HFF-Myc (cell line): ENCODE measurements at regions not wholly inside any gene's neighbourhood (a gene's known extent, or its start where the extent isn't known, plus 50 kb on each side); places are given as distances from the start of the nearest gene placed in this dataset.
"Not testable (repeated sequence)": the region's sequence is repeated elsewhere in the genome, so short reads cannot be mapped to it uniquely, and the experiment has no call there.

Source experiments
- DNase-seq: peaks from one replicate; pipeline ENCODE4 v3.0.0-alpha.2; 2011; ENCODE audit warnings: low read depth; ENCODE audit errors: extremely low read depth
- H3K4me3 ChIP-seq: replicated peaks from 2 replicates; pipeline ENCODE4 v1.5.1; 2011; ENCODE audit warnings: low read depth, mild to moderate bottlenecking, control low read depth, low read length
- CTCF ChIP-seq: IDR thresholded peaks from 2 replicates; pipeline ENCODE4 v1.5.1; 2012; ENCODE audit warnings: mild to moderate bottlenecking, low read depth, low read length, control low read depth; ENCODE audit errors: missing control alignments

- no peak for DNase-seq
- H3K4me3 ChIP-seq = no peak overlapping the region
- TF ChIP-seq CTCF = no peak
These were observed 146.8 kb upstream of the NRIP1 start for GRCh38 chr21:15211491-15212133.

GRCh38 chr21:15212206-15212605 is 147.4 kb upstream of the NRIP1 start:
- H3K4me3 ChIP-seq = no peak overlapping the region
- DNase-seq = no peak
- TF ChIP-seq CTCF = no peak

GRCh38 chr21:15218476-15218875 is 153.7 kb upstream of the NRIP1 start:
- DNase-seq, H3K4me3 ChIP-seq: not testable (repeated sequence)

- TF ChIP-seq CTCF = no peak
- no peak overlapping the region for H3K4me3 ChIP-seq
- no peak for DNase-seq
These were observed 154.2 kb upstream of the NRIP1 start for GRCh38 chr21:15219039-15219438.

GRCh38 chr21:15219894-15220293 is 155.1 kb upstream of the NRIP1 start:
- no peak for DNase-seq
- no peak for TF ChIP-seq CTCF
- no peak overlapping the region for H3K4me3 ChIP-seq

GRCh38 chr21:15221799-15222386 is 157.1 kb upstream of the NRIP1 start:
- no peak overlapping the region for H3K4me3 ChIP-seq
- TF ChIP-seq CTCF = no peak
- peak; percentile 4 for DNase-seq

- no peak for TF ChIP-seq CTCF
- no peak for DNase-seq
- H3K4me3 ChIP-seq = no peak overlapping the region
These were observed 157.9 kb upstream of the NRIP1 start for GRCh38 chr21:15222707-15223106.
